Transverse colon (tissue), 4 donors: ENCODE measurements at regions not wholly inside any gene's neighbourhood (a gene's known extent, or its start where the extent isn't known, plus 50 kb on each side); places are given as distances from the start of the nearest gene placed in this dataset.

Experiments used
- EP300 ChIP-seq: sonication (generic); formaldehyde crosslinking; IDR thresholded peaks from one replicate; pipeline ENCODE4 v1.6.1; 2017; ENCODE audit warnings: antibody characterized with exemption, low read depth
- POLR2A ChIP-seq: fragments of 450-650 bp; IDR thresholded peaks from one replicate; pipeline ENCODE4 v1.6.1; 2016; ENCODE audit warnings: antibody characterized with exemption, mild to moderate bottlenecking, moderate library complexity
- POLR2AphosphoS5 ChIP-seq, 3 donors: sonication (generic); formaldehyde crosslinking; IDR thresholded peaks; one replicate each; pipeline ENCODE4 v1.6.1; 2016; ENCODE audit warnings: antibody characterized with exemption in 3 of 3
- TF ChIP-seq, protein P1 (sequence below), 5 experiments: fragments of 200-600 bp in 3 of 5; fragments of 450-650 bp in 2 of 5; sonication (generic) in 3 of 5; IDR thresholded peaks; 1 replicate in 2 of 5; 2 replicates in 3 of 5; pipeline ENCODE4 v1.5.1; 2016 to 2017; ENCODE audit warnings: antibody characterized with exemption in 5 of 5, inconsistent platforms in 3 of 5, mild to moderate bottlenecking in 2 of 5, moderate library complexity in 1 of 5

- TF ChIP-seq, protein P1, sequence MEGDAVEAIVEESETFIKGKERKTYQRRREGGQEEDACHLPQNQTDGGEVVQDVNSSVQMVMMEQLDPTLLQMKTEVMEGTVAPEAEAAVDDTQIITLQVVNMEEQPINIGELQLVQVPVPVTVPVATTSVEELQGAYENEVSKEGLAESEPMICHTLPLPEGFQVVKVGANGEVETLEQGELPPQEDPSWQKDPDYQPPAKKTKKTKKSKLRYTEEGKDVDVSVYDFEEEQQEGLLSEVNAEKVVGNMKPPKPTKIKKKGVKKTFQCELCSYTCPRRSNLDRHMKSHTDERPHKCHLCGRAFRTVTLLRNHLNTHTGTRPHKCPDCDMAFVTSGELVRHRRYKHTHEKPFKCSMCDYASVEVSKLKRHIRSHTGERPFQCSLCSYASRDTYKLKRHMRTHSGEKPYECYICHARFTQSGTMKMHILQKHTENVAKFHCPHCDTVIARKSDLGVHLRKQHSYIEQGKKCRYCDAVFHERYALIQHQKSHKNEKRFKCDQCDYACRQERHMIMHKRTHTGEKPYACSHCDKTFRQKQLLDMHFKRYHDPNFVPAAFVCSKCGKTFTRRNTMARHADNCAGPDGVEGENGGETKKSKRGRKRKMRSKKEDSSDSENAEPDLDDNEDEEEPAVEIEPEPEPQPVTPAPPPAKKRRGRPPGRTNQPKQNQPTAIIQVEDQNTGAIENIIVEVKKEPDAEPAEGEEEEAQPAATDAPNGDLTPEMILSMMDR (IDR thresholded peaks at IDR 0.05): no peak
- TF ChIP-seq POLR2AphosphoS5 (IDR thresholded peaks at IDR 0.05) (no peak), POLR2A (no peak), EP300 (no peak)
These were observed 579.4 kb downstream of the TAF11L14 start for GRCh38 chr5:18213666-18214065.
